ENCODE measurements at regions not wholly inside any gene's neighbourhood (a gene's known extent, or its start where the extent isn't known, plus 50 kb on each side); places are given as distances from the start of the nearest gene placed in this dataset.
"Not testable (repeated sequence)": the region's sequence is repeated elsewhere in the genome, so short reads cannot be mapped to it uniquely, and the experiment has no call there.

GRCh38 chr7:118956285-118956684, 731.8 kb downstream of the ANKRD7 start:
- TF ChIP-seq POLR2AphosphoS5, POU2F2, POLR2A (IDR thresholded peaks at IDR 0.05; ENCODE audit: low read depth, low read length): not testable (repeated sequence)
